Neural crest cell (in vitro differentiated cells): ENCODE measurements at regions not wholly inside any gene's neighbourhood (a gene's known extent, or its start where the extent isn't known, plus 50 kb on each side); places are given as distances from the start of the nearest gene placed in this dataset.
A peak's percentile ranks its signal among the peaks of the same experiment; 100 is the strongest.

ENCODE experiments used
- DNase-seq: peaks from one replicate; pipeline ENCODE4 v3.0.0; 2021; ENCODE audit warnings: low read depth, mixed read lengths, low spot score
- H3K27ac Mint-ChIP-seq: one replicate; pipeline ENCODE4 v1.8.0; 2021; ENCODE audit warnings: mild to moderate bottlenecking, mixed read lengths; ENCODE audit not compliant: unreplicated experiment
- H3K27me3 Mint-ChIP-seq: 2 replicates; pipeline ENCODE4 v1.8.0; 2021; ENCODE audit warnings: low read depth, mild to moderate bottlenecking, mixed read lengths
- H3K36me3 Mint-ChIP-seq: 2 replicates; pipeline ENCODE4 v1.8.0; 2021; ENCODE audit warnings: low read depth, mild to moderate bottlenecking, mixed read lengths
- H3K4me1 Mint-ChIP-seq: 2 replicates; pipeline ENCODE4 v1.8.0; 2021; ENCODE audit warnings: mixed read lengths
- H3K4me3 Mint-ChIP-seq: one replicate; pipeline ENCODE4 v1.8.0; 2021; ENCODE audit warnings: mild to moderate bottlenecking, mixed read lengths
- H3K9me3 Mint-ChIP-seq: 2 replicates; pipeline ENCODE4 v1.8.0; 2021; ENCODE audit warnings: mixed read lengths
- TF ChIP-seq, protein P1 (sequence below): fragments of 200-600 bp; sonication (generic); conservative IDR thresholded peaks from 2 replicates; pipeline ENCODE4 v1.5.0; 2021; ENCODE audit warnings: antibody characterized with exemption, mild to moderate bottlenecking

DNA sequence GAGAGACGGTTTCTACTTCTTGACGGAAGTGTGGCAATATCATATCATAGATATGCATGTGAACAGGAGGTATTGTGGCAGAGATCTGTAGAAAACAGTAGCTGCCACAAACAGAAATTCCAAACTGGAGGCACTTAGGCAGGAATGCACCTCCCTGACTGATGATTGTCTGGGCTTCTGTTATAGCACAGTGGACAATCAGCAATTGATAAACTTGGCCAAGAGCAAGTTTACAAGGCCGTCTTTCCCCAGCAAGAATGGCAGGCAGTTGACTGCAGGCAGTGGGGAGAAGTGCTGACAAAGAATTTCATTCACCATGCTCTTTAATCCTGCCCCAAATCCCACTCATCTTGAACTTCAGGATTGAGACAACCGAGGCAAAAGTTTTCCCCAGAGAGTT lies 114.4 kb upstream of the STOX2 start:
- Mint-ChIP-seq H3K27me3 (peaks cover 18% of the 10 kb centered on the region), H3K36me3 (peaks cover 10% of the 10 kb centered on the region), H3K4me3 (peak overlapping the region; percentile 29), H3K27ac (no peak overlapping the region), H3K9me3 (peaks cover 21% of the 10 kb centered on the region), H3K4me1 (peaks cover 33% of the 10 kb centered on the region)
- DNase-seq: no peak
- TF ChIP-seq, protein P1, sequence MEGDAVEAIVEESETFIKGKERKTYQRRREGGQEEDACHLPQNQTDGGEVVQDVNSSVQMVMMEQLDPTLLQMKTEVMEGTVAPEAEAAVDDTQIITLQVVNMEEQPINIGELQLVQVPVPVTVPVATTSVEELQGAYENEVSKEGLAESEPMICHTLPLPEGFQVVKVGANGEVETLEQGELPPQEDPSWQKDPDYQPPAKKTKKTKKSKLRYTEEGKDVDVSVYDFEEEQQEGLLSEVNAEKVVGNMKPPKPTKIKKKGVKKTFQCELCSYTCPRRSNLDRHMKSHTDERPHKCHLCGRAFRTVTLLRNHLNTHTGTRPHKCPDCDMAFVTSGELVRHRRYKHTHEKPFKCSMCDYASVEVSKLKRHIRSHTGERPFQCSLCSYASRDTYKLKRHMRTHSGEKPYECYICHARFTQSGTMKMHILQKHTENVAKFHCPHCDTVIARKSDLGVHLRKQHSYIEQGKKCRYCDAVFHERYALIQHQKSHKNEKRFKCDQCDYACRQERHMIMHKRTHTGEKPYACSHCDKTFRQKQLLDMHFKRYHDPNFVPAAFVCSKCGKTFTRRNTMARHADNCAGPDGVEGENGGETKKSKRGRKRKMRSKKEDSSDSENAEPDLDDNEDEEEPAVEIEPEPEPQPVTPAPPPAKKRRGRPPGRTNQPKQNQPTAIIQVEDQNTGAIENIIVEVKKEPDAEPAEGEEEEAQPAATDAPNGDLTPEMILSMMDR: no peak

DNA sequence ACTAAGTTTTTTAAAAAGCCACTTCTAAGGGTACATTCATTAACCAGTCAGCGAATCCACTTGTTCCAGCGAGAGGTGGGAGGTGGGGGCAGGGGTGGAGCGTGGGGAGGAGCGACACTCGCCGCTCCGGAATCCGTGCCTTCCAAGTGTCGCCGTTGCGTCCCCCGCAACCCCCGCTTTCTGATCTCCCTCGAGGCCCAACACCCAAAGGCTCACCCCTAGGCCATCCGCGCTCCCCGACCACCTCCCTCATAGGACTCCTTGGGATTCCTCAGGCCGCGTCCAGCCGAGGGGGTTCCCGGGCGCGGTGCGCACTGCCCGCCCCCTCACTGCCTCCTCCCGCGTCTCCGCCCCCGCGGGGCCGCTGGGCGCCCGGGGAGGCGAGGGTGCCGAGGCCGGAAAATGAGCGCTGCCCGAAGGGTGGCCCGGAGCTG lies 108.1 kb upstream of the STOX2 start:
- Mint-ChIP-seq H3K9me3 (peaks cover 14% of the 10 kb centered on the region), H3K36me3 (peaks cover 8% of the 10 kb centered on the region), H3K27me3 (peaks cover 75% of the 10 kb centered on the region), H3K4me1 (peaks cover 14% of the 10 kb centered on the region), H3K4me3 (peak overlapping the region; percentile 72), H3K27ac (no peak overlapping the region)
- no peak for DNase-seq
- TF ChIP-seq, protein P1: no peak

DNA sequence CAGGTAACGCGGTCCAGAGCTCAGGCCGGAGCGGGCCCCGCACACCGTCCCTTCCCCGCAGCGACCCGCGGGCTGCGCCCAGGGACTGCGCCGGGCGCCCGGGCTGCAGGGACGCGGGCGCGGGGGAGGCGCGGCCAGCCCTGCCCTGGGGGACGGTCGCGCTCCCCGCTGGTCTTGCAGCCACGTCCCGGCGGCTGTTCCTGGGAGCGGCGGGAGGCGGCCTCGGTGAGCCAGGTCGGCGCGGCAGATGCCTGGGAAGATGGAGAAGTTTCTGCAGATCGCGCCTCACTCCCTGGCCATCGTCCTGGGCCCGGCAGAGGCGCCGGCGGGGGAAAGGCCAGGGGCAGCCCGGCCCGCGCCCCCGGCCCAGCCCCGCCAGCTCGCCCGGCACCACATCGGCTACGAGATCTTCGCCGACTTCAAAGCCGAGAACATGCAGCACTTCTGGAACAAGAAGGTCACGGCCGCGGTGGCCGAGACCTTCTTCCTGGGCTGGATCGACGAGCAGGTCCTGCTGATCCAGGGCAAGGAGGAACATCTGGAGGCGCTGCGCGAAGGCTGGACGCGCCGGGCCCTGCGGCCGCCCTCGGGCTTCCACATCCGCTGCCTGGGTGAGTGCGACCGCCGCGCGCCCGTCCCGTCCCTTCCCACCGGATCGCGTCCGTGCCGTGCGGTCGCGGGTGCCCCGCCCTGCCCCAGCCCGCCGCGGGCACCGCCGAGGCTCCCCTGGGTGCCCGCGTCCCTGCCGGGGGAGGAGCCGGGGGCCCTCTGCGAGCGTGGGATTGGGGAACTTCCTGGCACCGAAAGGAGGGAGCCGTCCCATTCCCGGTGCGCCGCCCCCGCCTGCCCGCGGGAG lies 107.4 kb upstream of the STOX2 start:
- H3K4me3 Mint-ChIP-seq: peak overlapping the region; percentile 27
- peaks cover 77% of the 10 kb centered on the region for H3K27me3 Mint-ChIP-seq
- H3K9me3 Mint-ChIP-seq: peaks cover 12% of the 10 kb centered on the region
- peaks cover 14% of the 10 kb centered on the region for H3K4me1 Mint-ChIP-seq
- peaks cover 8% of the 10 kb centered on the region for H3K36me3 Mint-ChIP-seq
- peak; percentile 47 for DNase-seq
- no peak overlapping the region for H3K27ac Mint-ChIP-seq
- TF ChIP-seq, protein P1: peak; percentile 9

DNA sequence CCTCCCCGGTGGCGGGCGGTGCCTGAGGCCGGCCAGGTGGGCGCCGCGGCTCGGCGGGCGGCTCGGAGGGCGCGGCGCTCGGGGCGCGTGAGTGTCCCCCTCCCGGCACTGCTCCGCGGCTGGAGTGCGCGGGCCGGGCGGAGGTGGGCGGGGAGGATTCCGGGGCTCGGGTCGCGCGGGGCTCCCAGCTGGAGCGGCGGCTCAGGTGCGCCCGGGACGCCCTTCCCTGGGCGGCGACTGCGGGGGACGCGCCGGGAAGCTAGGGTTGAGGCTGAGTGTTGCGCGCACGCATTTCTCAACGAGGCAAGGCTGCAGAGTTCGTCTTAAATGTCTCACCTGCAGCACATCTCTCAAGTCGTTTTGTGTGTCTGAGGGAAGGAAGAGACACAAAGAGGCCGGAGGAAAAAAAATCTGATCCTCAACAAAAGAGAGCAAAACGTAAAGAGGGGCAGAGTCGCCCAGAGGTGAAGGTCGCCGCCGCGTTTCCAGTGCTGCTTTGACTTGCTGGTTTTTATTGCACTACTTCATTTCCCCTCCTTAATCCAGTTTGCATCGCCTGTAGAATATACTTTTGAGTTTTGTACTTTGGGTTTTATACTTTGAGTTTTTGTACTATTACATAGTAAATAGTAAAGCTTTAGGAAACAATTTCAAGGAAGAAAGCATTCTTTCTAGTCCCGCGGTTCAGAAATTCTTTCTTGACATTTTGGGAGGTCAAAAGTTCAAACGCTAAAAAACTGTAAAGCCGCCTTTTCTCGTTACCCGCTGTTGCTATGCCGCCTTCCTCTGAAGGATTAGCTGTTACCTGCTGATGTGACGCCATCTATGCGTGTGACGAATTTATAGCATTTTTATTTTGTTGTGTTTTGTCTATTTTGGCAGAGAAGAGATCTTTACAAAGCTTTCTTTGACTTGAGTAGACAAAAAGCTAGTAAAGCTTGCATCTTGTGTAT lies 106.5 kb upstream of the STOX2 start:
- TF ChIP-seq, protein P1: no peak
- Mint-ChIP-seq H3K36me3 (peaks cover 4% of the 10 kb centered on the region), H3K9me3 (peaks cover 6% of the 10 kb centered on the region), H3K4me1 (peaks cover 14% of the 10 kb centered on the region), H3K27ac (no peak overlapping the region), H3K27me3 (peaks cover 75% of the 10 kb centered on the region), H3K4me3 (peak overlapping the region; percentile 89)
- DNase-seq: no peak

DNA sequence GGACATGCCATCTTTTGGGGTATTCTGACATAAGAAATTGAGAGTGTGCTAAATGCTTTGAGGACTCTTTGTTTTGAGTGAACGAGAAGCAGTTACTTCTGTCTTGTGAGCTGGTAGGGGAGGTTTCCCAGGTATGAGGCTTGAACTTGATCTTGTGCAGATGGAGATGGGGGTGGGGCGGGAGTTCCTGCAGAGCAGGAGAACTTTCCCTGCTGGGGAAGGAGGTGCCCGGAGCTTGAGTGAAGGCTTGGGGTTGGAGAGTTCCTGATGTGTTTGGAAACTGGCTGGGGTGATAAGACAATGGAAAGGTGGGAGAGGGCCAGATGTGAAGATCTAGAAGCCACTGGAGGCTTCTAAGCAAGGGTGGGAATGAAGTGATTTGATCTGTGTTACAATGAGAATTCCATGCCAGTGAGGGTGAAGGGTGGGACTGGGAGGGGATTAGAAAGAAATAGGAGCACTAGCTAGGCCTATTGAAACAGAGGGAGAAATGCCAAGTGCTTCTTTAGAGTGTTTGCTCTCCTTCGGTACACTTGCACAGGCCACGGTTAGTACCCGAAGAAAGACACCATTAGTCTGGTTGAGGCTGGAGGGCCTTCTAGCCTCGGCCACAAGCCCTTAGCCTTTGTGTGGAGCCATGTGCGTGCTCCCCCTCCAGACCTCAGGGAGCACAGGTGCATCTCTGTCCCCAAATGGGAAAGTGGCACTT lies 103.5 kb upstream of the STOX2 start:
- TF ChIP-seq, protein P1: no peak
- no peak for DNase-seq
- Mint-ChIP-seq H3K27ac (no peak overlapping the region), H3K4me1 (peaks cover 13% of the 10 kb centered on the region), H3K36me3 (no peaks in the 10 kb centered on the region), H3K4me3 (peak overlapping the region; percentile 39), H3K27me3 (peaks cover 53% of the 10 kb centered on the region), H3K9me3 (no peaks in the 10 kb centered on the region)
